ENCODE measurements at regions not wholly inside any gene's neighbourhood (a gene's known extent, or its start where the extent isn't known, plus 50 kb on each side); places are given as distances from the start of the nearest gene placed in this dataset.
"Not testable (repeated sequence)": the region's sequence is repeated elsewhere in the genome, so short reads cannot be mapped to it uniquely, and the experiment has no call there.

GRCh38 chr7:145735061-145735460 is 381.5 kb upstream of the CNTNAP2 start:
- in situ Hi-C loops (cut with HindIII; ENCODE audit: low pct_unique_long_range_greater_than_20kb, low sequenced_read_pairs): no loop called here
- DNase-seq (ENCODE audit: low read depth in 1 of 2, low spot score in 1 of 2): no peak
- no peak for TF ChIP-seq JUND (IDR thresholded peaks at IDR 0.05; ENCODE audit: low read depth)

- no peak for DNase-seq (ENCODE audit: low read depth in 1 of 2, low spot score in 1 of 2)
- no peak for TF ChIP-seq JUND (IDR thresholded peaks at IDR 0.05; ENCODE audit: low read depth)
- in situ Hi-C loops (cut with HindIII; ENCODE audit: low pct_unique_long_range_greater_than_20kb, low sequenced_read_pairs): no loop called here
Measured at GRCh38 chr7:145732521-145732920, 384.1 kb upstream of the CNTNAP2 start.

DNA sequence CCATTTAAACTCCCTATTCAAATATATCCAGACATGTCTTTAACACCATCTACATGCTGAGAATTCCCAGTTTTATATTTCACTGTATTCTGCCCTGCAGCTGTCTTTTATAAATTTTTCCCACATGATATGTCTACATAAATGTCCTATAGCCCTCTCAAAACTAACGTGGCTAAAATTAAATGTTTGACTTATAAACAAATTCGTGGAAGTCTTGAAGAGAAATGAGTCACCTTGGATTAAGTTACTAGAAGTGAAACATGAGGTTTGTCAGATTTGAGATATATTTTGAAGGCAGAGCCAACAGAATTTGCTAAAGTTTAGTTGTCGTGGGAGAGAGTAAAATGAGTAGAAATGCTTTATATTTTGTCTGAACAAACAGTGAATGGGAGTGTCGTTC is 386.9 kb upstream of the CNTNAP2 start:
- TF ChIP-seq JUND (IDR thresholded peaks at IDR 0.05; ENCODE audit: low read depth): no peak

DNA sequence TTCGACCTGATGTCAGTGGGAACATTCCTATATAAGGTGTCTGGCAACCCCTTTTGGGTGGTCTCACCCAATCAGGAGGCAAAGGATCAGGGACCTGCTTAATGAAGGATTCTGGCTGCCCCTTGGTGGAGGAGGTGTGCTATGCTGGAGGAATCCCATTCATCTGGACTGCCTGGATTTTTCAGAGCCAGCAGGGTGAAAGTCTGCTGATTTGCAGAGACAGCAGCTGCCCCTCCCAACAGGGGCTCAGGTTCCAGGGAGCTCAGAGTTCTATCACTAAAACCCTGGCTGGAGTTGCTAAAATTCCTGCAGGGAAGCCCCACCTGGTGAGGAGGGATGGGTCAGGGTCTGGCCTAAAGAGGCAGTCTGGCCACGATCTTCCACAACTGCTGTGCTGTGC is 398.5 kb upstream of the CNTNAP2 start:
- in situ Hi-C loops (cut with HindIII; ENCODE audit: low pct_unique_long_range_greater_than_20kb, low sequenced_read_pairs): no loop called here
- no peak for TF ChIP-seq JUND (IDR thresholded peaks at IDR 0.05; ENCODE audit: low read depth)
- no peak for DNase-seq (ENCODE audit: low read depth in 1 of 2, low spot score in 1 of 2)

More for the DNA sequence above, 386.9 kb upstream of the CNTNAP2 start:
- in situ Hi-C loops (cut with HindIII; ENCODE audit: low pct_unique_long_range_greater_than_20kb, low sequenced_read_pairs): no loop called here
- DNase-seq (ENCODE audit: low read depth in 1 of 2, low spot score in 1 of 2): no peak

GRCh38 chr7:145700488-145700887 is 416.1 kb upstream of the CNTNAP2 start:
- TF ChIP-seq JUND (IDR thresholded peaks at IDR 0.05; ENCODE audit: low read depth): no peak

GRCh38 chr7:145698526-145699262 is 417.9 kb upstream of the CNTNAP2 start:
- no peak for TF ChIP-seq JUND (IDR thresholded peaks at IDR 0.05; ENCODE audit: low read depth)

More at GRCh38 chr7:145700488-145700887, 416.1 kb upstream of the CNTNAP2 start:
- in situ Hi-C loops (cut with HindIII; ENCODE audit: low pct_unique_long_range_greater_than_20kb, low sequenced_read_pairs): no loop called here
- no peak for DNase-seq (ENCODE audit: low read depth in 1 of 2, low spot score in 1 of 2)

GRCh38 chr7:145697412-145698107 is 419.0 kb upstream of the CNTNAP2 start:
- in situ Hi-C loops (cut with HindIII; ENCODE audit: low pct_unique_long_range_greater_than_20kb, low sequenced_read_pairs); DNase-seq (ENCODE audit: low read depth in 1 of 2, low spot score in 1 of 2): not testable (repeated sequence)

More at GRCh38 chr7:145698526-145699262, 417.9 kb upstream of the CNTNAP2 start:
- DNase-seq (ENCODE audit: low read depth in 1 of 2, low spot score in 1 of 2): no peak
- in situ Hi-C loops (cut with HindIII; ENCODE audit: low pct_unique_long_range_greater_than_20kb, low sequenced_read_pairs): no loop called here

DNA sequence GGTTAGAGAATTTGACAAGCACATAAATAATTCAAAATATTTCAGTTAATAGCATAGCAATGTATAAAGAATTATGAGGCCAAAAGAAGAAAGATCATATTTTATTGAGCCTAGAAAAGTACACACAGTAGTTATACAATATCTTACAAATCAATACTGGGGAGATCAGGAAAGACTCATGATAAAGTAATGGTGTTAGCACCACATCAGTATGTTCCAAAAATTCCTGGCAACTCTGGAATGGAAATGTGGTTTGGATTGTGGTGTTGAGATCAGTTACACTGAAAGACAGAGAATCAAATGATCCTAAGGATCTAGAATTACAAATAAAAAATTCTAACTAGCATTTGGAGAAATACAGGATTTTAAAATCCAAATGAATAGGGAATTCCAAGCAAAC is 420.5 kb upstream of the CNTNAP2 start:
- TF ChIP-seq JUND (IDR thresholded peaks at IDR 0.05; ENCODE audit: low read depth): no peak
- DNase-seq (ENCODE audit: low read depth in 1 of 2, low spot score in 1 of 2): no peak
- in situ Hi-C loops (cut with HindIII; ENCODE audit: low pct_unique_long_range_greater_than_20kb, low sequenced_read_pairs): no loop called here

- in situ Hi-C loops (cut with HindIII; ENCODE audit: low pct_unique_long_range_greater_than_20kb, low sequenced_read_pairs): no loop called here
- no peak for TF ChIP-seq JUND (IDR thresholded peaks at IDR 0.05; ENCODE audit: low read depth)
- no peak for DNase-seq (ENCODE audit: low read depth in 1 of 2, low spot score in 1 of 2)
Measured at GRCh38 chr7:145692237-145692950, 424.2 kb upstream of the CNTNAP2 start.

DNA sequence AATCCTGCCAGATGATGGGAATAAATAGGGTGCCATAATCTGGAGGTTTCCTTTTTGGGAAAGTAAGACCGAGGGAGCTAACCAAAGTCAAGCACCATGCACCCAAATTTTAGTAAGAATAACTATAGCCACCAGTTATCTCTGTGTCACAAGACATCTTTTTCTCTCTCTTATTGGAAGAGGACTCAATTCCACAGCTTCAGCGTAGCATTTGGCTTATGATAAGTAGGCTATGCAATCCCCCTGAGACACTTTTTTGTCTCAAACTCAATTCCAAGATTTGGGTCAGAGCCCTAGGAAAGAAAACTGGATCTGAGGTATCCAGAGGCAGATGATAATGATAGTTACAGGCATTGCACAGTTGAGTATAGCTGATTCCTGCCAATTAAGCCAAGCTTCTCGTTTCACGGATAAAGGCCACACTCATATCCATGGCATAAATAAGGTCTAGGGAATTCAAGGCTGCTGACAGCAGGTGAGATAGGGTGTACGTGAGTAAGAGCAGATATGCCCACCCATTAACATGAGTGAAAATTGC is 425.2 kb upstream of the CNTNAP2 start:
- in situ Hi-C loops (cut with HindIII; ENCODE audit: low pct_unique_long_range_greater_than_20kb, low sequenced_read_pairs): no loop called here
- no peak for TF ChIP-seq JUND (IDR thresholded peaks at IDR 0.05; ENCODE audit: low read depth)

DNA sequence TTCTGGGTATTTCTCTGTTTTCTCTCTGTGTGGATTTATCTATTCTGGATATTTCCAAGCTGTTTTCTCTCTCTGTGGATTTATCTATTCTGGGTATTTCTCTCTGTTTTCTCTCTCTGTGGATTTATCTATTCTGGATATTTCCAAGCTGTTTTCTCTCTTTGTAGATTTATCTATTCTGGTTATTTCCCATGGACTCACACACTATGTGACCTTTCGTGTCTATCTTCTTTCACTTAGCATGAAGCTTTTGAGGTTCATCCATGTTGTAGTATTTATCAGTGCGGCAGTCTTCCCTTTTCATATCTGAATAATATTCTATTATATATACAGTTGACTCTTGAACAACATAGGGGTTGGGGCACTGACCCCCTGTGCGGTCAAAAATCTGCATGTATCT is 435.0 kb upstream of the CNTNAP2 start:
- no peak for DNase-seq (ENCODE audit: low read depth in 1 of 2, low spot score in 1 of 2)
- in situ Hi-C loops (cut with HindIII; ENCODE audit: low pct_unique_long_range_greater_than_20kb, low sequenced_read_pairs): no loop called here
- no peak for TF ChIP-seq JUND (IDR thresholded peaks at IDR 0.05; ENCODE audit: low read depth)

More for the DNA sequence above, 425.2 kb upstream of the CNTNAP2 start:
- no peak for DNase-seq (ENCODE audit: low read depth in 1 of 2, low spot score in 1 of 2)

- in situ Hi-C loops (cut with HindIII; ENCODE audit: low pct_unique_long_range_greater_than_20kb, low sequenced_read_pairs): no loop called here
- no peak for DNase-seq (ENCODE audit: low read depth in 1 of 2, low spot score in 1 of 2)
- TF ChIP-seq JUND (IDR thresholded peaks at IDR 0.05; ENCODE audit: low read depth): no peak
Measured at GRCh38 chr7:145681159-145681558, 435.4 kb upstream of the CNTNAP2 start.

Measured in T47D (cell line).